Kidney (tissue), 13 donors: ENCODE measurements at regions not wholly inside any gene's neighbourhood (a gene's known extent, or its start where the extent isn't known, plus 50 kb on each side); places are given as distances from the start of the nearest gene placed in this dataset.

Experiments used
- DNase-seq, 5 donors: peaks; one replicate each; pipeline ENCODE4 v3.0.0-alpha.2; 2013 to 2020
- FAIRE-seq: peaks from 2 replicates; lab custom pipeline; 2012; peaks lifted over from hg19 to GRCh38; lab: Jason Lieb, UNC
- H3K27ac ChIP-seq, 2 donors: one replicate each; pipeline ENCODE4 v1.7.0; 2013; ENCODE audit warnings: low read depth in 2 of 2, low read length in 2 of 2, inconsistent platforms in 1 of 2
- H3K27me3 ChIP-seq: one replicate; pipeline ENCODE4 v1.7.1; 2013; ENCODE audit warnings: low read length, inconsistent platforms; ENCODE audit not compliant: control insufficient read depth, insufficient read depth
- H3K36me3 ChIP-seq, 3 donors: one replicate each; pipeline versions ENCODE4 v1.7.0 to v1.7.1; 2013; ENCODE audit warnings: low read length in 3 of 3, control low read depth in 1 of 3, inconsistent platforms in 1 of 3; ENCODE audit not compliant: insufficient read depth in 3 of 3, control insufficient read depth in 2 of 3
- H3K4me1 ChIP-seq, 3 donors: one replicate each; pipeline versions ENCODE4 v1.7.0 to v1.7.1; 2013; ENCODE audit warnings: low read length in 3 of 3, inconsistent platforms in 1 of 3, low read depth in 1 of 3; ENCODE audit not compliant: control insufficient read depth in 2 of 3, insufficient read depth in 2 of 3
- H3K4me3 ChIP-seq, 3 donors: one replicate each; pipeline versions ENCODE4 v1.7.0 to v1.8.1; 2013; ENCODE audit warnings: low read length in 3 of 3, control low read depth in 1 of 3, inconsistent platforms in 1 of 3
- H3K9ac ChIP-seq, 3 donors: one replicate each; pipeline versions ENCODE4 v1.7.0 to v1.7.1; 2013; ENCODE audit warnings: low read length in 3 of 3, control low read depth in 1 of 3, inconsistent platforms in 1 of 3
- H3K9me3 ChIP-seq, 3 donors: one replicate each; pipeline versions ENCODE4 v1.7.0 to v1.7.1; 2013; ENCODE audit warnings: low read length in 3 of 3, control low read depth in 1 of 3, inconsistent platforms in 1 of 3; ENCODE audit not compliant: control insufficient read depth in 2 of 3, insufficient read depth in 1 of 3
- CTCF ChIP-seq: IDR thresholded peaks from 3 replicates; pipeline ENCODE4 v1.5.1; 2012; ENCODE audit warnings: mild to moderate bottlenecking, moderate library complexity, borderline replicate concordance; ENCODE audit not compliant: insufficient read depth; ENCODE audit errors: extremely low read depth
- intact Hi-C: fragments of 100-400 bp; cut with DNase I; formaldehyde crosslinking; loops from one replicate; pipeline ENCODE4 v1.11.1; 2022
- donor health status: control.
- donor health status: control.
- donor health status: control.
- donor health status: control.
- donor health status: control.
- donor health status: DM: yes; HTN: yes; CAD: no.
- donor health status: Normal renal cell carcinoma (clear cell type).

- Histone ChIP-seq H3K27me3 (no peaks in the 10 kb centered on the region), H3K4me3 (no peak overlapping the region), H3K27ac (no peak overlapping the region), H3K36me3 (no peaks in the 10 kb centered on the region), H3K9ac (no peak overlapping the region), H3K9me3 (no peaks in the 10 kb centered on the region), H3K4me1 (no peaks in the 10 kb centered on the region)
- DNase-seq (no peak), FAIRE-seq (no peak)
- intact Hi-C loops: no loop called here
- no peak for TF ChIP-seq CTCF
These were observed 170.7 kb downstream of the TDRD15 start for GRCh38 chr2:21294446-21294845.

GRCh38 chr2:21299411-21299810, 175.6 kb downstream of the TDRD15 start:
- H3K4me3 ChIP-seq: no peak overlapping the region
- H3K9ac ChIP-seq: no peak overlapping the region
- no peak overlapping the region for H3K27ac ChIP-seq
- H3K36me3 ChIP-seq: no peaks in the 10 kb centered on the region
- DNase-seq (no peak), FAIRE-seq (no peak)
- no peak for TF ChIP-seq CTCF
- no peaks in the 10 kb centered on the region for H3K27me3 ChIP-seq
- H3K9me3 ChIP-seq: no peaks in the 10 kb centered on the region
- intact Hi-C loops: no loop called here
- H3K4me1 ChIP-seq: no peaks in the 10 kb centered on the region

- H3K4me3 ChIP-seq: no peak overlapping the region
- DNase-seq: no peak
- H3K4me1 ChIP-seq: no peaks in the 10 kb centered on the region
- H3K36me3 ChIP-seq: no peaks in the 10 kb centered on the region
- no peak for TF ChIP-seq CTCF
- H3K9ac ChIP-seq: no peak overlapping the region
- intact Hi-C loops: no loop called here
- FAIRE-seq: no peak
- H3K9me3 ChIP-seq: no peaks in the 10 kb centered on the region
- no peaks in the 10 kb centered on the region for H3K27me3 ChIP-seq
- H3K27ac ChIP-seq: no peak overlapping the region
These were observed 178.2 kb downstream of the TDRD15 start for GRCh38 chr2:21301871-21302455.

- DNase-seq (no peak), FAIRE-seq (no peak)
- Histone ChIP-seq H3K36me3 (no peaks in the 10 kb centered on the region), H3K27me3 (no peaks in the 10 kb centered on the region), H3K27ac (no peak overlapping the region), H3K9me3 (no peaks in the 10 kb centered on the region), H3K4me3 (no peak overlapping the region), H3K4me1 (no peaks in the 10 kb centered on the region), H3K9ac (no peak overlapping the region)
- intact Hi-C loops: no loop called here
- no peak for TF ChIP-seq CTCF
These were observed 180.1 kb downstream of the TDRD15 start for GRCh38 chr2:21303876-21304275.
